ENCODE measurements at regions not wholly inside any gene's neighbourhood (a gene's known extent, or its start where the extent isn't known, plus 50 kb on each side); places are given as distances from the start of the nearest gene placed in this dataset.

DNA sequence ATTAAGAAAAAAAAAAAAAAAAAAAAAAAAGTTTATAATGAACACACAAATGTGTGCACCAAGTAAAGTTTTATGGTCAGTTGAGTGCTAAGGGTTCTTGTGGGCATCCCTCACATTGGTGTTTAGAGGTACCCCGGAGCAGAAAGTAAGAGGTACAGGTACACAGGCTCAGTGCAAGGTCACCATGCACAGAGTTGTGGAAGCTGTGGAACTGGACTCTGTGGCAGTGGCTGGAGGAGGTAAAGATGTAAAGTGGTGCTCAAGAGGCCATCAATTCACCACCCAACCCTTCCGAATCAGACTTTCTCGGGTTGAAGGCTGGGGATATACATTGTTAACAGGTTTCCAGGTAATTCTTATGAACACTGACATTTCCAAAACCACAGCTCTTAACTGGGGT lies 83.6 kb upstream of the FOXN2 start:
- no peaks in the 10 kb centered on the region for H3K9me2 ChIP-seq (ENCODE audit: insufficient read depth)
- no peaks in the 10 kb centered on the region for H3K36me3 ChIP-seq (ENCODE audit: control insufficient read depth in 1 of 2, insufficient read depth in 2 of 2, low read length in 2 of 2)
- intact Hi-C loops (cut with micrococcal nuclease): no loop called here
- H3K79me2 ChIP-seq (ENCODE audit: insufficient read depth, low read length): no peaks in the 10 kb centered on the region
- no peak overlapping the region for H2AFZ ChIP-seq (ENCODE audit: low read depth, low read length, poor library complexity, severe bottlenecking)
- no TSS peak for BruUV-seq (replicated peaks)
- ATAC-seq (no peak), DNase-seq (ENCODE audit: low read depth, low spot score) (no peak)
- POLR2A ChIA-PET: interaction anchor here (0.7 kb wide), 1 partner anchor 17 kb away, joined by 7 read pairs; no protein-coding TSS in a partner anchor
- H3K4me1 ChIP-seq (ENCODE audit: control insufficient read depth in 1 of 2, insufficient read depth in 2 of 2, low read length in 2 of 2): no peaks in the 10 kb centered on the region
- no peaks in the 10 kb centered on the region for H4K20me1 ChIP-seq (ENCODE audit: insufficient read depth)
- H3K9me3 ChIP-seq (ENCODE audit: control insufficient read depth in 1 of 2, insufficient read depth in 1 of 2, low read depth in 1 of 2, low read length in 2 of 2): no peaks in the 10 kb centered on the region
- H3K4me2 ChIP-seq (ENCODE audit: low read length): no peak overlapping the region
- no peak for TF ChIP-seq CBX3 (IDR thresholded peaks at IDR 0.05; ENCODE audit: low read depth)
- no peak for TF ChIP-seq ELF1 (IDR thresholded peaks at IDR 0.05; ENCODE audit: borderline replicate concordance, low read depth)
- no peak for TF ChIP-seq ZFX (IDR thresholded peaks at IDR 0.05)
- TF ChIP-seq FOSL1 (IDR thresholded peaks at IDR 0.05; ENCODE audit: low read depth): no peak
- no peak for TF ChIP-seq ZNF274 (IDR thresholded peaks at IDR 0.05; ENCODE audit: low read depth, low read length)
- TF ChIP-seq, protein P1, sequence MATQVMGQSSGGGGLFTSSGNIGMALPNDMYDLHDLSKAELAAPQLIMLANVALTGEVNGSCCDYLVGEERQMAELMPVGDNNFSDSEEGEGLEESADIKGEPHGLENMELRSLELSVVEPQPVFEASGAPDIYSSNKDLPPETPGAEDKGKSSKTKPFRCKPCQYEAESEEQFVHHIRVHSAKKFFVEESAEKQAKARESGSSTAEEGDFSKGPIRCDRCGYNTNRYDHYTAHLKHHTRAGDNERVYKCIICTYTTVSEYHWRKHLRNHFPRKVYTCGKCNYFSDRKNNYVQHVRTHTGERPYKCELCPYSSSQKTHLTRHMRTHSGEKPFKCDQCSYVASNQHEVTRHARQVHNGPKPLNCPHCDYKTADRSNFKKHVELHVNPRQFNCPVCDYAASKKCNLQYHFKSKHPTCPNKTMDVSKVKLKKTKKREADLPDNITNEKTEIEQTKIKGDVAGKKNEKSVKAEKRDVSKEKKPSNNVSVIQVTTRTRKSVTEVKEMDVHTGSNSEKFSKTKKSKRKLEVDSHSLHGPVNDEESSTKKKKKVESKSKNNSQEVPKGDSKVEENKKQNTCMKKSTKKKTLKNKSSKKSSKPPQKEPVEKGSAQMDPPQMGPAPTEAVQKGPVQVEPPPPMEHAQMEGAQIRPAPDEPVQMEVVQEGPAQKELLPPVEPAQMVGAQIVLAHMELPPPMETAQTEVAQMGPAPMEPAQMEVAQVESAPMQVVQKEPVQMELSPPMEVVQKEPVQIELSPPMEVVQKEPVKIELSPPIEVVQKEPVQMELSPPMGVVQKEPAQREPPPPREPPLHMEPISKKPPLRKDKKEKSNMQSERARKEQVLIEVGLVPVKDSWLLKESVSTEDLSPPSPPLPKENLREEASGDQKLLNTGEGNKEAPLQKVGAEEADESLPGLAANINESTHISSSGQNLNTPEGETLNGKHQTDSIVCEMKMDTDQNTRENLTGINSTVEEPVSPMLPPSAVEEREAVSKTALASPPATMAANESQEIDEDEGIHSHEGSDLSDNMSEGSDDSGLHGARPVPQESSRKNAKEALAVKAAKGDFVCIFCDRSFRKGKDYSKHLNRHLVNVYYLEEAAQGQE (IDR thresholded peaks at IDR 0.05; ENCODE audit: low read depth): no peak
- no peak for TF ChIP-seq TCF7L2 (IDR thresholded peaks at IDR 0.05; ENCODE audit: borderline replicate concordance, extremely low read depth, insufficient read depth, insufficient read length)
- no peak for TF ChIP-seq SP1 (IDR thresholded peaks at IDR 0.05; ENCODE audit: low read depth)
- TF ChIP-seq, protein P2, sequence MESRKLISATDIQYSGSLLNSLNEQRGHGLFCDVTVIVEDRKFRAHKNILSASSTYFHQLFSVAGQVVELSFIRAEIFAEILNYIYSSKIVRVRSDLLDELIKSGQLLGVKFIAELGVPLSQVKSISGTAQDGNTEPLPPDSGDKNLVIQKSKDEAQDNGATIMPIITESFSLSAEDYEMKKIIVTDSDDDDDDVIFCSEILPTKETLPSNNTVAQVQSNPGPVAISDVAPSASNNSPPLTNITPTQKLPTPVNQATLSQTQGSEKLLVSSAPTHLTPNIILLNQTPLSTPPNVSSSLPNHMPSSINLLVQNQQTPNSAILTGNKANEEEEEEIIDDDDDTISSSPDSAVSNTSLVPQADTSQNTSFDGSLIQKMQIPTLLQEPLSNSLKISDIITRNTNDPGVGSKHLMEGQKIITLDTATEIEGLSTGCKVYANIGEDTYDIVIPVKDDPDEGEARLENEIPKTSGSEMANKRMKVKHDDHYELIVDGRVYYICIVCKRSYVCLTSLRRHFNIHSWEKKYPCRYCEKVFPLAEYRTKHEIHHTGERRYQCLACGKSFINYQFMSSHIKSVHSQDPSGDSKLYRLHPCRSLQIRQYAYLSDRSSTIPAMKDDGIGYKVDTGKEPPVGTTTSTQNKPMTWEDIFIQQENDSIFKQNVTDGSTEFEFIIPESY (IDR thresholded peaks at IDR 0.05; ENCODE audit: extremely low read depth, insufficient replicate concordance, low read length): no peak
- no peak for TF ChIP-seq CTCF (IDR thresholded peaks at IDR 0.05 in 2 of 3, conservative IDR thresholded peaks at IDR 0.05 in 1 of 3; ENCODE audit: borderline replicate concordance in 1 of 3, insufficient read depth in 1 of 3, low read depth in 2 of 3, low read length in 2 of 3)
- no peak for TF ChIP-seq EZH2 (IDR thresholded peaks at IDR 0.05)
- TF ChIP-seq, protein P3, sequence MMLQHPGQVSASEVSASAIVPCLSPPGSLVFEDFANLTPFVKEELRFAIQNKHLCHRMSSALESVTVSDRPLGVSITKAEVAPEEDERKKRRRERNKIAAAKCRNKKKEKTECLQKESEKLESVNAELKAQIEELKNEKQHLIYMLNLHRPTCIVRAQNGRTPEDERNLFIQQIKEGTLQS (IDR thresholded peaks at IDR 0.05): no peak
- CTCF ChIA-PET: interaction anchor here (0.6 kb wide), 1 partner anchor 13 kb away, joined by 4 read pairs; no protein-coding TSS in a partner anchor
- no peak overlapping the region for H3K27ac ChIP-seq (ENCODE audit: low read depth, low read length)
- no peak overlapping the region for H3K4me3 ChIP-seq (replicated peaks in 1 of 2; ENCODE audit: low read depth in 1 of 2, low read length in 2 of 2)
- no peak overlapping the region for H3K9ac ChIP-seq (ENCODE audit: low read length)
- RAD21 ChIA-PET (ENCODE audit: low non-redundant PET in 1 of 2, low total read pairs in 2 of 2, uncharacterized antibody in 2 of 2, unreplicated experiment in 2 of 2): no interaction called here
- no peaks in the 10 kb centered on the region for H3K27me3 ChIP-seq (ENCODE audit: insufficient read depth, low read length)
